Upper lobe of left lung (tissue), 6 donors: ENCODE measurements at regions not wholly inside any gene's neighbourhood (a gene's known extent, or its start where the extent isn't known, plus 50 kb on each side); places are given as distances from the start of the nearest gene placed in this dataset.
"Not testable (repeated sequence)": the region's sequence is repeated elsewhere in the genome, so short reads cannot be mapped to it uniquely, and the experiment has no call there.

Experiments
- ATAC-seq, 2 donors: fragments of 200-7000 bp; cut with Tn5 transposase; one replicate each; pipeline ENCODE4 v1.9.1; 2022; ENCODE audit warnings: mild to moderate bottlenecking in 2 of 2, moderate library complexity in 2 of 2; ENCODE audit not compliant: low FRiP score in 2 of 2
- DNase-seq, 2 donors: peaks; one replicate each; pipeline ENCODE4 v3.0.0-alpha.2; 2019 to 2020
- H3K27ac ChIP-seq, 4 donors: fragments of 200-600 bp; sonication (generic); one replicate each; pipeline ENCODE4 v1.5.1; 2016 to 2019
- H3K27me3 ChIP-seq, 4 donors: fragments of 200-600 bp; sonication (generic); one replicate each; pipeline ENCODE4 v1.5.1; 2017 to 2019
- H3K36me3 ChIP-seq, 4 donors: fragments of 200-600 bp; sonication (generic); one replicate each; pipeline ENCODE4 v1.5.1; 2016 to 2019
- H3K4me1 ChIP-seq, 4 donors: fragments of 200-600 bp; sonication (generic); one replicate each; pipeline ENCODE4 v1.5.1; 2018 to 2019
- H3K4me3 ChIP-seq, 4 donors: fragments of 200-600 bp; sonication (generic); one replicate each; pipeline ENCODE4 v1.5.1; 2017 to 2019; ENCODE audit warnings: mild to moderate bottlenecking in 2 of 4, moderate library complexity in 1 of 4
- H3K9me3 ChIP-seq, 4 donors: fragments of 200-600 bp; sonication (generic); one replicate each; pipeline ENCODE4 v1.5.1; 2018 to 2019
- EP300 ChIP-seq, 4 donors: sonication (generic); formaldehyde crosslinking; IDR thresholded peaks; one replicate each; pipeline ENCODE4 v1.5.1; 2017; ENCODE audit warnings: antibody characterized with exemption in 4 of 4, control low read depth in 2 of 4
- POLR2A ChIP-seq, 4 donors: fragments of 450-650 bp; IDR thresholded peaks; one replicate each; pipeline ENCODE4 v1.5.1; 2016 to 2017; ENCODE audit warnings: antibody characterized with exemption in 4 of 4, mild to moderate bottlenecking in 2 of 4
- POLR2AphosphoS5 ChIP-seq, 2 donors: sonication (generic); formaldehyde crosslinking; IDR thresholded peaks; one replicate each; pipeline ENCODE4 v1.5.1; 2017; ENCODE audit warnings: antibody characterized with exemption in 2 of 2
- WGBS, 2 donors: methylation state at CpG; one replicate each; pipeline ENCODE4 v1.1.5; 2017 to 2018; 5-methylcytosine and 5-hydroxymethylcytosine counted together
- TF ChIP-seq, protein P1 (sequence below), 6 experiments: fragments of 450-650 bp in 4 of 6; fragments of 200-600 bp in 2 of 6; sonication (generic) in 2 of 6; IDR thresholded peaks; one replicate each; pipeline ENCODE4 v1.5.1; 2016 to 2019; ENCODE audit warnings: antibody characterized with exemption in 6 of 6
- donor health status: DM: no; HTN: no; CAD: no; lungs with moderate emphysema.
- donor health status: DM: no; HTN: yes; CAD: no; lungs with severe emphysema.

DNA sequence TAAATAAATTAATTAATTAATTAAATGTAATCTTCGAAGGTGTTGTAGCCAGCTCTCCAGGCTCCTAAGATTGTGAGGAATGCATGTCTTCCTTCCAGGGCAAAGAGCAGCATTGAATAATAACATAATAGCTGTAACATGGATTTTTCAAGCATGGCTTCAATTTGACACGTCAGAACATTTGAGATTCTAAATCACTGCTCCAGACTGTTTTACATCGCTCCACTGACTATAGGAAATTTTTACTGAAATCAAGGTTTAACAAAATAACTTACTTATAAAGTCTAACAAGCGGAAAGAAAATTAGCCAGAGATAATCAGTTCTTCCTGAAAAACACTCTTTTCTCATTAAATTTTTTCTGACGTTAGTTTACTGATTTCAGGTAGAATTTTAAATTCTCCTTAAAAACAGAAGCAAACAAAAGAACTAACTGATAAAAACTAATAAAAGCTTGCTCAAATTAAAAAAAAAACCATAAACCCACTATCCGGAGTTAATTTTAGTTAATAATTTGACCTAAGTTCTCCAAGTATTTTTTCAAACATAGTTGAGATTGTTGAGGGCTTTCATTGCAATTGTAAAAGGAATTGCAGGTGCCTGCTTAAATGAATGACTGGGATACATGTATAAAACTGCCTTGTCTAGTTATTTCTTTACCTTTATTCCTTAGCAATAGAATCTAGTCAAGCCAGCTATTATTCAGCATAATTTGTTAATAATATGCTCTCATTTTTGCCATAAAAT is 51.2 kb upstream of the SGCE start:
- Histone ChIP-seq H3K36me3 (no peaks in the 10 kb centered on the region), H3K27ac (no peak overlapping the region), H3K4me1 (no peaks in the 10 kb centered on the region), H3K9me3 (no peaks in the 10 kb centered on the region), H3K27me3 (no peaks in the 10 kb centered on the region), H3K4me3 (no peak overlapping the region)
- ATAC-seq (no peak), DNase-seq (no peak)
- TF ChIP-seq EP300 (IDR thresholded peaks at IDR 0.05) (no peak), POLR2A (IDR thresholded peaks at IDR 0.05) (no peak), POLR2AphosphoS5 (IDR thresholded peaks at IDR 0.05) (no peak)
- TF ChIP-seq, protein P1, sequence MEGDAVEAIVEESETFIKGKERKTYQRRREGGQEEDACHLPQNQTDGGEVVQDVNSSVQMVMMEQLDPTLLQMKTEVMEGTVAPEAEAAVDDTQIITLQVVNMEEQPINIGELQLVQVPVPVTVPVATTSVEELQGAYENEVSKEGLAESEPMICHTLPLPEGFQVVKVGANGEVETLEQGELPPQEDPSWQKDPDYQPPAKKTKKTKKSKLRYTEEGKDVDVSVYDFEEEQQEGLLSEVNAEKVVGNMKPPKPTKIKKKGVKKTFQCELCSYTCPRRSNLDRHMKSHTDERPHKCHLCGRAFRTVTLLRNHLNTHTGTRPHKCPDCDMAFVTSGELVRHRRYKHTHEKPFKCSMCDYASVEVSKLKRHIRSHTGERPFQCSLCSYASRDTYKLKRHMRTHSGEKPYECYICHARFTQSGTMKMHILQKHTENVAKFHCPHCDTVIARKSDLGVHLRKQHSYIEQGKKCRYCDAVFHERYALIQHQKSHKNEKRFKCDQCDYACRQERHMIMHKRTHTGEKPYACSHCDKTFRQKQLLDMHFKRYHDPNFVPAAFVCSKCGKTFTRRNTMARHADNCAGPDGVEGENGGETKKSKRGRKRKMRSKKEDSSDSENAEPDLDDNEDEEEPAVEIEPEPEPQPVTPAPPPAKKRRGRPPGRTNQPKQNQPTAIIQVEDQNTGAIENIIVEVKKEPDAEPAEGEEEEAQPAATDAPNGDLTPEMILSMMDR (IDR thresholded peaks at IDR 0.05) = no peak
- 72 to 81% methylated on average over 6 of the region's 6 CpGs for WGBS, 2 donors

DNA sequence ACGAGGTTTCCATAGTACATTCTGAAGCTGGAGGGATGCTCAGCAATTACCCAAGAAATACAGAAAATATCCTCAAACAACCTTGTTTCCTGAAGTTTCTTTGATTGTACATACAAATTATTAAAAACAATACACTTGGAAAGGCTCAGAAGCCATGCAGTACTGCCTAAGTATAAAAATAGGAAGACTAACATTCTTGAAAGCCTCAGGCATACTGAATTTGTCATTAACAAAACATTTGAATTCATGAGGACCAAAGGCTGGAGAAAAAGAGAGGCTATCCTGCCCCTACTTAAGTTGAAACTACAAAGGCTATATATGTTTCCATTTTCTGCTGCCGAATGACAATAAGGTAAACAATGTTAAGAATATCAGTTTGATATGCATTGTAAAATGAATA is 54.3 kb upstream of the SGCE start:
- no peaks in the 10 kb centered on the region for H3K9me3 ChIP-seq
- no peaks in the 10 kb centered on the region for H3K4me1 ChIP-seq
- no peak overlapping the region for H3K4me3 ChIP-seq
- DNase-seq (no peak), ATAC-seq (no peak)
- H3K36me3 ChIP-seq = no peaks in the 10 kb centered on the region
- no peaks in the 10 kb centered on the region for H3K27me3 ChIP-seq
- WGBS, 2 donors = 58 to 67% methylated on average over 2 of the region's 2 CpGs
- TF ChIP-seq POLR2AphosphoS5 (IDR thresholded peaks at IDR 0.05) = no peak
- no peak for TF ChIP-seq POLR2A (IDR thresholded peaks at IDR 0.05)
- TF ChIP-seq, protein P1 (IDR thresholded peaks at IDR 0.05) = no peak
- no peak for TF ChIP-seq EP300 (IDR thresholded peaks at IDR 0.05)
- H3K27ac ChIP-seq = no peak overlapping the region

DNA sequence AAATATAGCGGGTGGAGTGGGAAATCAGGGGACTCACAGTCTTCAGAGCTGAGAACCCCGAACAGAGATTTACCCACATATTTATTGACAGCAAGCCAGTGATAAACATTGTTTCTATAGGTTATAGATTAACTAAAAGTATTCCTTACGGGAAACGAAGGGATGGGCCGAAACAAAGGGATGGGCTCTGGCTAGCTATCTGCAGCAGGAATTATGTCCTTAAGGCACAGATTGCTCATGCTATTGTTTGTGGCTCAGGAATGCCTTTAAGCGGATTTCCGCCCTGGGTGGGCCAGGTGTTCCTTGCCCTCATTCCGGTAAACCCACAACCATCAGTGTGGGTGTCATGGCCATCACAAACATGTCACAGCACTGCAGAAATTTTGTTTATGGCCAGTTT is 66.4 kb upstream of the SGCE start:
- DNase-seq, H3K36me3 ChIP-seq, H3K4me1 ChIP-seq, H3K27me3 ChIP-seq, H3K4me3 ChIP-seq, H3K27ac ChIP-seq, H3K9me3 ChIP-seq, ATAC-seq: not testable (repeated sequence)
- WGBS, 2 donors = 94% methylated on average over 8 of the region's 8 CpGs

DNA sequence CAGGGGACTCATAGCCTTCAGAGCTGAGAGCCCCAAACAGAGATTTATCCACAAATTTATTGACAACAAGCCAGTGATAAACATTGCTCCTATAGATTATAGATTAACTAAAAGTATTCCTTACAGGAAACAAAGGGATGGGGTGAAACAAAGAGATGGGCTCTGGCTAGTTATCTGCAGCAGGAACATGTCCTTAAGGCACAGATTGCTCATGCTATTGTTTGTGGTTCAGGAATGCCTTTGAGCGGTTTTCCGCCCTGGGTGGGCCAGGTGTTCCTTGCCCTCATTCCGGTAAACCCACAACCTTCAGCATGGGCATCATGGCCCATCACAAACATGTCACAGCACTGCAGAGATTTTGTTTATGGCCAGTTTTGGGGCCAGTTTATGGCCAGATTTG is 73.0 kb upstream of the SGCE start:
- 90 to 100% methylated on average over 3 of the region's 3 CpGs for WGBS, 2 donors
- ATAC-seq, H3K36me3 ChIP-seq, DNase-seq, H3K4me3 ChIP-seq, H3K27ac ChIP-seq, H3K27me3 ChIP-seq, H3K4me1 ChIP-seq, H3K9me3 ChIP-seq: not testable (repeated sequence)

DNA sequence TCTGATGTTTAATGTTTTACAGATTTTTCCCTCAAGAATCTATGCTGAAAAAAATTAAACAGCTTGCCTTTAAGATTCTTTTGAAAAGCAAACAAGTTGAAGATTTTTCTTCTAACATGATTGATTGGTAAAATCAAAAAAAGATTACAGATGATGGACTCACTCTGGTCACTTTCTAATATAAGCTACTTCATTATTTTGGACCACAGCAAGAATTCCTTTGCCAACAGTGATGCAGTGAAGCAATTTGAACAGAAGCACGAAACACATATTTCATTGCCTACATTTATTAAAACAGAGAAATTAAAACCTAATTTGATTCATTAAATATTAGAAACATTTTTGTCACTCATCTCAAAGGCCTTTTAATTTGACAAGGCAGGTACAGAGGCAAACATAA is 82.1 kb upstream of the SGCE start:
- 79 to 80% methylated on average over 1 of the region's 1 CpG for WGBS, 2 donors
- DNase-seq = no peak
- ATAC-seq = no peak
- Histone ChIP-seq H3K4me3 (no peak overlapping the region), H3K36me3 (no peaks in the 10 kb centered on the region), H3K9me3 (peaks cover 0 to 3% (median 0%) of the 10 kb centered on the region in 4 donors), H3K27ac (no peak overlapping the region), H3K27me3 (no peaks in the 10 kb centered on the region), H3K4me1 (no peaks in the 10 kb centered on the region)
- TF ChIP-seq, protein P1 (IDR thresholded peaks at IDR 0.05) = no peak

DNA sequence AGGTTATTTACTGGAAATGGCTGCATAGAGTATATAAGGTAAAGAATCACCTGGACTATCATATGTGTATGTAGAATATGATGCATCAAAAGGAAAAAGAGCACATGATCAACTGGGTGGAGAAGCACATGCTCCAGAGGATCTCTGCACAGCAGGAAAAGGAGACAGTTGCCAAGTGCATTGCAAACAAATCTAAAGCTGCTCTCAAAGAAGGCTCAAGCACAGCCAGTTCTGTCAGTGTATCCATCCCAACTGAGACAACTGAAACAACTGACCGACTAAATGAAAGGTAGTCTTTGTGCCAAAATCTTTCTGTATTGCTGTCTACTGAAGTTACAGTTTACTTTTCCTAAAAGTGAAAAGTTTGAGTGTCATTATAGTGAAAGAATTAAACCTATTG is 83.2 kb upstream of the SGCE start:
- Histone ChIP-seq H3K4me1 (no peaks in the 10 kb centered on the region), H3K9me3 (peaks cover 0 to 3% (median 0%) of the 10 kb centered on the region in 4 donors), H3K36me3 (no peaks in the 10 kb centered on the region), H3K27me3 (no peaks in the 10 kb centered on the region), H3K27ac (no peak overlapping the region), H3K4me3 (no peak overlapping the region)
- ATAC-seq (no peak), DNase-seq (no peak)
- no peak for TF ChIP-seq EP300 (IDR thresholded peaks at IDR 0.05)
- TF ChIP-seq, protein P1 (IDR thresholded peaks at IDR 0.05) = no peak
- WGBS, 2 donors = 50% methylated on average over 1 of the region's 1 CpG
